Colonic mucosa (tissue), 4 donors: ENCODE measurements at regions not wholly inside any gene's neighbourhood (a gene's known extent, or its start where the extent isn't known, plus 50 kb on each side); places are given as distances from the start of the nearest gene placed in this dataset.

Source experiments
- DNase-seq: peaks from one replicate; pipeline ENCODE4 v3.0.0-alpha.2; 2020
- H3K27ac ChIP-seq: fragments of 200-600 bp; one replicate; pipeline ENCODE4 v1.8.0; 2021
- H3K27me3 ChIP-seq: fragments of 200-600 bp; one replicate; pipeline ENCODE4 v1.8.0; 2021
- H3K36me3 ChIP-seq: fragments of 200-600 bp; one replicate; pipeline ENCODE4 v1.8.0; 2021
- H3K4me1 ChIP-seq: fragments of 200-600 bp; one replicate; pipeline ENCODE4 v1.8.0; 2021; ENCODE audit warnings: mild to moderate bottlenecking
- H3K4me3 ChIP-seq: fragments of 200-600 bp; one replicate; pipeline ENCODE4 v1.8.0; 2021
- H3K9ac ChIP-seq, 2 donors: one replicate each; pipeline ENCODE4 v1.7.0; 2013; ENCODE audit warnings: control low read depth in 2 of 2, low read depth in 2 of 2, low read length in 2 of 2
- H3K9me3 ChIP-seq: fragments of 200-600 bp; one replicate; pipeline ENCODE4 v1.8.0; 2021
- intact Hi-C: fragments of 100-400 bp; cut with DNase I; formaldehyde crosslinking; loops from one replicate; pipeline ENCODE4 v1.14.1; 2022
- TF ChIP-seq, protein P1 (sequence below): fragments of 200-600 bp; IDR thresholded peaks from one replicate; pipeline ENCODE4 v1.8.0; 2022; ENCODE audit warnings: antibody characterized with exemption, mild to moderate bottlenecking
- donor health status: healthy.
- donor health status: DM: no; HTN: no; CAD: no.
- donor health status: DM: no; HTN: no; CAD: no.

GRCh38 chr5:171571663-171572062 lies 152.2 kb downstream of the FGF18 start:
- TF ChIP-seq, protein P1, sequence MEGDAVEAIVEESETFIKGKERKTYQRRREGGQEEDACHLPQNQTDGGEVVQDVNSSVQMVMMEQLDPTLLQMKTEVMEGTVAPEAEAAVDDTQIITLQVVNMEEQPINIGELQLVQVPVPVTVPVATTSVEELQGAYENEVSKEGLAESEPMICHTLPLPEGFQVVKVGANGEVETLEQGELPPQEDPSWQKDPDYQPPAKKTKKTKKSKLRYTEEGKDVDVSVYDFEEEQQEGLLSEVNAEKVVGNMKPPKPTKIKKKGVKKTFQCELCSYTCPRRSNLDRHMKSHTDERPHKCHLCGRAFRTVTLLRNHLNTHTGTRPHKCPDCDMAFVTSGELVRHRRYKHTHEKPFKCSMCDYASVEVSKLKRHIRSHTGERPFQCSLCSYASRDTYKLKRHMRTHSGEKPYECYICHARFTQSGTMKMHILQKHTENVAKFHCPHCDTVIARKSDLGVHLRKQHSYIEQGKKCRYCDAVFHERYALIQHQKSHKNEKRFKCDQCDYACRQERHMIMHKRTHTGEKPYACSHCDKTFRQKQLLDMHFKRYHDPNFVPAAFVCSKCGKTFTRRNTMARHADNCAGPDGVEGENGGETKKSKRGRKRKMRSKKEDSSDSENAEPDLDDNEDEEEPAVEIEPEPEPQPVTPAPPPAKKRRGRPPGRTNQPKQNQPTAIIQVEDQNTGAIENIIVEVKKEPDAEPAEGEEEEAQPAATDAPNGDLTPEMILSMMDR: no peak
- no peaks in the 10 kb centered on the region for H3K4me1 ChIP-seq
- intact Hi-C loops: no loop called here
- no peak overlapping the region for H3K4me3 ChIP-seq
- no peaks in the 10 kb centered on the region for H3K27me3 ChIP-seq
- H3K9me3 ChIP-seq: no peaks in the 10 kb centered on the region
- DNase-seq: no peak
- H3K9ac ChIP-seq: no peak overlapping the region
- no peaks in the 10 kb centered on the region for H3K36me3 ChIP-seq
- no peak overlapping the region for H3K27ac ChIP-seq

GRCh38 chr5:171573021-171573420 lies 153.6 kb downstream of the FGF18 start:
- H3K4me1 ChIP-seq: no peaks in the 10 kb centered on the region
- no peaks in the 10 kb centered on the region for H3K9me3 ChIP-seq
- no peak for DNase-seq
- TF ChIP-seq, protein P1: no peak
- H3K9ac ChIP-seq: no peak overlapping the region
- no peak overlapping the region for H3K27ac ChIP-seq
- no peak overlapping the region for H3K4me3 ChIP-seq
- intact Hi-C loops: no loop called here
- H3K36me3 ChIP-seq: no peaks in the 10 kb centered on the region
- H3K27me3 ChIP-seq: no peaks in the 10 kb centered on the region

DNA sequence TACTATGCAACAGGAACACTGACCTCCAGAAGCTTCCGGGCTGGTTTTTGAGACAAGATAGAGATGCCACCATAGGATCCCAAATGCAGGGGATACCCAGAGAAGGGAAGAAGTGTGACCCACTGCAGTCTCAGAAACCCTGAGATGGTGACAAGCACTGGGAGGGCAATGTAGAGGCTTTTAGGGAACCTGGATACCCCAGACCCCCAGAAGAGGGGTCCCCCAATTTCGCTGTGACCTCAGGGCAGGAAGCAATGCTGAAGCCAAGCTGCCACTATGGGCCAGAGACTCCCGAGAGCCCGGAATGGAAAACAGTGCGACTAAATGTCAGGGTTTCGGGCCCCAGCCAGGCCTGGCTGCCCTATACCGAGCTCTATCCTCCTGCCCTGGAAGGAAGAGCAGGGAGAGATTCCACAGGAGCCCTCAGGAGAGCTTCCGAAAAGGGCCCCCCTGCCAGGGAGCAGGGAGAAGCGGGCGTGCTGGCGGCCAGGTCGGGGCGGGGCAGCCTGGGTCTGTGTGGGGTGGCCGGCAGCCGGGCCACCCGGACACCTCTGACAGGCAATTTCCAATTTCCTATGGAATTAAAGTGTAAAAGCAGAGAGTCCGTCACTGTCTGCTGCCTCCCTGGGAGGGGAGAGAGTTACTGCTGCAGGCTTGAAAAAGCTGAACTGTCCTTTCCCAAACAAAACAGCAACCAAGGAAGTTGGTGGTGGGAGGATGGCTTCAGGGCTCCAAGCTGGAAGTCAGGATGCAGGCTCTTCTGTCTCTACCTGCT lies 154.2 kb downstream of the FGF18 start:
- Histone ChIP-seq H3K27ac (no peak overlapping the region), H3K9ac (no peak overlapping the region), H3K4me3 (no peak overlapping the region), H3K36me3 (no peaks in the 10 kb centered on the region), H3K4me1 (no peaks in the 10 kb centered on the region), H3K27me3 (no peaks in the 10 kb centered on the region), H3K9me3 (no peaks in the 10 kb centered on the region)
- no peak for DNase-seq
- intact Hi-C loops: no loop called here
- TF ChIP-seq, protein P1: no peak

- Histone ChIP-seq H3K9me3 (no peaks in the 10 kb centered on the region), H3K36me3 (no peaks in the 10 kb centered on the region), H3K27me3 (no peaks in the 10 kb centered on the region), H3K4me3 (no peak overlapping the region), H3K27ac (no peak overlapping the region), H3K9ac (no peak overlapping the region), H3K4me1 (no peaks in the 10 kb centered on the region)
- TF ChIP-seq, protein P1: no peak
- DNase-seq: no peak
- intact Hi-C loops: no loop called here
Observed at GRCh38 chr5:171574376-171574775, 154.9 kb downstream of the FGF18 start.

GRCh38 chr5:171575386-171575785 lies 155.9 kb downstream of the FGF18 start:
- no peak overlapping the region for H3K27ac ChIP-seq
- intact Hi-C loops: no loop called here
- TF ChIP-seq, protein P1: no peak
- H3K9me3 ChIP-seq: no peaks in the 10 kb centered on the region
- DNase-seq: no peak
- H3K4me1 ChIP-seq: no peaks in the 10 kb centered on the region
- H3K9ac ChIP-seq: no peak overlapping the region
- no peaks in the 10 kb centered on the region for H3K27me3 ChIP-seq
- H3K36me3 ChIP-seq: no peaks in the 10 kb centered on the region
- no peak overlapping the region for H3K4me3 ChIP-seq
